ENCODE measurements at regions not wholly inside any gene's neighbourhood (a gene's known extent, or its start where the extent isn't known, plus 50 kb on each side); places are given as distances from the start of the nearest gene placed in this dataset.

GRCh38 chr6:145012039-145012662, 723.2 kb downstream of the EPM2A start:
- TF ChIP-seq, protein P1, sequence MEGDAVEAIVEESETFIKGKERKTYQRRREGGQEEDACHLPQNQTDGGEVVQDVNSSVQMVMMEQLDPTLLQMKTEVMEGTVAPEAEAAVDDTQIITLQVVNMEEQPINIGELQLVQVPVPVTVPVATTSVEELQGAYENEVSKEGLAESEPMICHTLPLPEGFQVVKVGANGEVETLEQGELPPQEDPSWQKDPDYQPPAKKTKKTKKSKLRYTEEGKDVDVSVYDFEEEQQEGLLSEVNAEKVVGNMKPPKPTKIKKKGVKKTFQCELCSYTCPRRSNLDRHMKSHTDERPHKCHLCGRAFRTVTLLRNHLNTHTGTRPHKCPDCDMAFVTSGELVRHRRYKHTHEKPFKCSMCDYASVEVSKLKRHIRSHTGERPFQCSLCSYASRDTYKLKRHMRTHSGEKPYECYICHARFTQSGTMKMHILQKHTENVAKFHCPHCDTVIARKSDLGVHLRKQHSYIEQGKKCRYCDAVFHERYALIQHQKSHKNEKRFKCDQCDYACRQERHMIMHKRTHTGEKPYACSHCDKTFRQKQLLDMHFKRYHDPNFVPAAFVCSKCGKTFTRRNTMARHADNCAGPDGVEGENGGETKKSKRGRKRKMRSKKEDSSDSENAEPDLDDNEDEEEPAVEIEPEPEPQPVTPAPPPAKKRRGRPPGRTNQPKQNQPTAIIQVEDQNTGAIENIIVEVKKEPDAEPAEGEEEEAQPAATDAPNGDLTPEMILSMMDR (IDR thresholded peaks at IDR 0.05) = no peak
- no peak for TF ChIP-seq POLR2A (IDR thresholded peaks at IDR 0.05)
